ENCODE measurements at regions not wholly inside any gene's neighbourhood (a gene's known extent, or its start where the extent isn't known, plus 50 kb on each side); places are given as distances from the start of the nearest gene placed in this dataset.

GRCh38 chr12:107402041-107403022 is 283.3 kb upstream of the PWP1 start:
- no peak for DNase-seq (ENCODE audit: low read depth)

GRCh38 chr12:107404981-107405380 is 280.6 kb upstream of the PWP1 start:
- no peak for DNase-seq (ENCODE audit: low read depth)

- no peak for DNase-seq (ENCODE audit: low read depth)
These were observed 280.2 kb upstream of the PWP1 start for GRCh38 chr12:107405436-107405835.

GRCh38 chr12:107406932-107407331 is 278.7 kb upstream of the PWP1 start:
- DNase-seq (ENCODE audit: low read depth): no peak

- no peak for DNase-seq (ENCODE audit: low read depth)
These were observed 273.6 kb upstream of the PWP1 start for GRCh38 chr12:107411792-107412535.

- DNase-seq (ENCODE audit: low read depth): no peak
These were observed 270.5 kb upstream of the PWP1 start for GRCh38 chr12:107415071-107415470.

GRCh38 chr12:107415834-107416233 is 269.8 kb upstream of the PWP1 start:
- no peak for DNase-seq (ENCODE audit: low read depth)

GRCh38 chr12:107417004-107417403 is 268.6 kb upstream of the PWP1 start:
- DNase-seq (ENCODE audit: low read depth): no peak

GRCh38 chr12:107418981-107419380 is 266.6 kb upstream of the PWP1 start:
- no peak for DNase-seq (ENCODE audit: low read depth)

GRCh38 chr12:107423531-107423930 is 262.1 kb upstream of the PWP1 start:
- DNase-seq (ENCODE audit: low read depth): no peak

- DNase-seq (ENCODE audit: low read depth): no peak
These were observed 256.4 kb upstream of the PWP1 start for GRCh38 chr12:107429006-107429705.

GRCh38 chr12:107431942-107432341 is 253.7 kb upstream of the PWP1 start:
- no peak for DNase-seq (ENCODE audit: low read depth)

GRCh38 chr12:107435072-107435471 is 250.5 kb upstream of the PWP1 start:
- DNase-seq (ENCODE audit: low read depth): no peak

- no peak for DNase-seq (ENCODE audit: low read depth)
These were observed 250.1 kb upstream of the PWP1 start for GRCh38 chr12:107435520-107435919.

GRCh38 chr12:107436376-107436775 is 249.2 kb upstream of the PWP1 start:
- DNase-seq (ENCODE audit: low read depth): no peak

GRCh38 chr12:107436836-107437235 is 248.8 kb upstream of the PWP1 start:
- no peak for DNase-seq (ENCODE audit: low read depth)

- no peak for DNase-seq (ENCODE audit: low read depth)
These were observed 247.6 kb upstream of the PWP1 start for GRCh38 chr12:107437954-107438353.

GRCh38 chr12:107439026-107439738 is 246.4 kb upstream of the PWP1 start:
- no peak for DNase-seq (ENCODE audit: low read depth)

- no peak for DNase-seq (ENCODE audit: low read depth)
These were observed 245.0 kb upstream of the PWP1 start for GRCh38 chr12:107440606-107441005.

GRCh38 chr12:107441665-107442300 is 243.8 kb upstream of the PWP1 start:
- no peak for DNase-seq (ENCODE audit: low read depth)

GRCh38 chr12:107442326-107442987 is 243.1 kb upstream of the PWP1 start:
- no peak for DNase-seq (ENCODE audit: low read depth)
